ENCODE measurements at regions not wholly inside any gene's neighbourhood (a gene's known extent, or its start where the extent isn't known, plus 50 kb on each side); places are given as distances from the start of the nearest gene placed in this dataset.

GRCh38 chr20:4459081-4459480 is 210.0 kb upstream of the ADRA1D start:
- TF ChIP-seq POLR2A (IDR thresholded peaks at IDR 0.05): no peak
- no peak for TF ChIP-seq CTCF (IDR thresholded peaks at IDR 0.05)
- Histone ChIP-seq H3K4me3 (no peak overlapping the region), H3K27ac (no peak overlapping the region), H3K9me3 (no peaks in the 10 kb centered on the region), H3K36me3 (no peaks in the 10 kb centered on the region), H3K4me1 (no peaks in the 10 kb centered on the region), H3K27me3 (no peaks in the 10 kb centered on the region)
- DNase-seq: no peak
- intact Hi-C loops (cut with DNase I; ENCODE audit: low total_unique reads): no loop called here

DNA sequence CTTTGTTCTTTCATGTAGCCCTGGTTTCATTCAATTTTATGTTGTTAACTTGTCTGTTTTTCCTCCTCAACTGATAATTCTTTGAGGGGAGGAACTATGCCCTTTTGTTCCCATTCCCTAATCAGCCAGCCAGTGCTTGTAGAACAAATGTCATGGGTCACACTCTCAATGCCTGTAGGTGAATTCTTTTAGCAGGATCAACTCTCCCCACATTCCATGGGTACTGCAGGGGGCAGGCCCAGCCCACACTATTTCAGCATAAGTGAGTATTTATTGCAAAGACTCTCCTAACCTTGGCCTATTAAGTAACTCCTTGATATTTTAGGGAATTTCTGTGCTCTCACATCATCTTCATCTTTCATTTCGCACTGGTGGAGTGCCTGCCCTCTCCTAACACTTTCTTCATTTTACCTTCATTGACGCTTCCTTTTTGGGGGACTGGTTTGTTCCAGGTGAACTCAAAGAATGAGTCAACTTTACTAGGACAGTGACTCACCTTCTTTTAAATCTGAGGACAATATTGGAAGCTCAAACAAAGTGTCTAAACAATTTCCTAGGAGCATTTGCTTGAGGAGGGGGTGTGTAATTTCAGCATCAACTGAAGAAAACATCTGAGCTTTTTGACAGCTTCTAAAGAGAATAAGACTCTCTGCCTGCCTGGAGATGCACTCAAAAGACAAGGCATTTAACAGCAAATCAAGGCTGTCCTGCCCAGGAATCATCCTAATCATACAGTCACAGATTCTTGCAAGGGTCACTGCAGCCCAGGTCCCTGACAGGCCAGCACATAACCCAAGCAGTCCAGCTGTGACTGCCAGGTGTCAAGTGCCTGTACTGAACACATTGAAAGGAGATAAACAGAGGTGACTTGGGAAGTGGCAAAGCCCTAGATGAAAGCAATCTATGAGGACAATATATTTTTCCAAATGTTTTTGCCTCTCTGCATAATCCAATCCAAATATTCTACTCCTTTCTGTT is 208.8 kb upstream of the ADRA1D start:
- Histone ChIP-seq H3K36me3 (no peaks in the 10 kb centered on the region), H3K27ac (no peak overlapping the region), H3K4me1 (no peaks in the 10 kb centered on the region), H3K9me3 (no peaks in the 10 kb centered on the region), H3K4me3 (no peak overlapping the region), H3K27me3 (no peaks in the 10 kb centered on the region)
- no peak for DNase-seq
- intact Hi-C loops (cut with DNase I; ENCODE audit: low total_unique reads): no loop called here
- no peak for TF ChIP-seq POLR2A (IDR thresholded peaks at IDR 0.05)
- no peak for TF ChIP-seq CTCF (IDR thresholded peaks at IDR 0.05)

DNA sequence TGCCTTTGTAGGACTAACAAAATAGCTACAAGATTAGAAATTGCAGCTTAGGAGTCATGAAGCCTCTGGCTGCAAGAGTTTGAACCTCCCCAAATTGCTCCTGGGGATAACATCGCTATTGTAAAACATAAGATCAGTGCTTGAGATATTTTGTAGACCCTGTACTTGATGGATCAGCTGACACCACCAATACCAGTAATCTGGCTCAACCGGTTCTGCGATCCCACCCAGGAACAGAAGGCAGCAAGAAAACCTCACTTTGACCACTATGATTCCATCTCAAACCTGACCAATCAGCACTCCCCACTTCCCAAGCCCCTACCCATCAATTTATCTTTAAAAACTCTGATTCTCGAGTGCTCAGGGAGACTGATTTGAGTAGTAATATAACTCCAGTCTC is 206.9 kb upstream of the ADRA1D start:
- no peaks in the 10 kb centered on the region for H3K4me1 ChIP-seq
- H3K27ac ChIP-seq: no peak overlapping the region
- no peaks in the 10 kb centered on the region for H3K27me3 ChIP-seq
- H3K36me3 ChIP-seq: no peaks in the 10 kb centered on the region
- DNase-seq: no peak
- H3K4me3 ChIP-seq: no peak overlapping the region
- H3K9me3 ChIP-seq: no peaks in the 10 kb centered on the region
- intact Hi-C loops (cut with DNase I; ENCODE audit: low total_unique reads): no loop called here
- no peak for TF ChIP-seq CTCF (IDR thresholded peaks at IDR 0.05)
- TF ChIP-seq POLR2A (IDR thresholded peaks at IDR 0.05): no peak

DNA sequence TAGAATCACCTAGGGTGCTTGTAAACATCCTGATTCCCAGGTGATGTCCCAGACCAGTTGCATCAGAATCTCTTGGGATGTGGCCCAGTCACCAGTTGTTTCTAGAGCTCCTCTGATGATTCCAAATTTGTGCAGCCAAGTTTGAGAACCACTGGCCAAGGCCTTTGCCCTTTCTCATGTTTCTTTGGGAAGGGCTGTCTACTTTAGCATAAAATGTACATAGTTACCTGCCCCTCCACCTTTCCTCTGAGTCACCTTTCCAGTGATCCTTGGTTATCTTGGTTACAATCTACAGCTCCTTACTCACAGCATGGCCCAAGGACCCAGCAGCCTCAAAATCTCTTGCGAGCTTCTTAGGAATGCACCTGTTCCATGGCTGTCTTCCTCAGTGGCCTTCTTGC is 206.2 kb upstream of the ADRA1D start:
- intact Hi-C loops (cut with DNase I; ENCODE audit: low total_unique reads): no loop called here
- Histone ChIP-seq H3K36me3 (no peaks in the 10 kb centered on the region), H3K27me3 (no peaks in the 10 kb centered on the region)

More for the DNA sequence above, 206.2 kb upstream of the ADRA1D start:
- Histone ChIP-seq H3K4me3 (no peak overlapping the region), H3K4me1 (no peaks in the 10 kb centered on the region), H3K9me3 (no peaks in the 10 kb centered on the region), H3K27ac (no peak overlapping the region)
- TF ChIP-seq CTCF (IDR thresholded peaks at IDR 0.05) (no peak), POLR2A (IDR thresholded peaks at IDR 0.05) (no peak)
- DNase-seq: no peak

All from uterus (tissue), 3 donors.